DMS 273 (cell line): ENCODE measurements at regions not wholly inside any gene's neighbourhood (a gene's known extent, or its start where the extent isn't known, plus 50 kb on each side); places are given as distances from the start of the nearest gene placed in this dataset.
"Not testable (repeated sequence)": the region's sequence is repeated elsewhere in the genome, so short reads cannot be mapped to it uniquely, and the experiment has no call there.

ENCODE experiments used
- DNase-seq: peaks from one replicate; lab custom pipeline; 2025; ENCODE audit not compliant: unreplicated experiment; lab: John Stamatoyannopoulos, UW

GRCh38 chr1:169044971-169045370, 61.5 kb upstream of the ATP1B1 start:
- peak; percentile 37 for DNase-seq

- no peak for DNase-seq
Measured at GRCh38 chr1:169046671-169047070, 59.8 kb upstream of the ATP1B1 start.

- DNase-seq, result no peak
Measured at GRCh38 chr1:169047074-169047473, 59.4 kb upstream of the ATP1B1 start.

GRCh38 chr1:169048043-169048442, 58.4 kb upstream of the ATP1B1 start:
- DNase-seq, result no peak

- no peak for DNase-seq
Measured at GRCh38 chr1:169049258-169049938, 57.1 kb upstream of the ATP1B1 start.

GRCh38 chr1:169051171-169051570, 55.3 kb upstream of the ATP1B1 start:
- DNase-seq, result no peak

DNA sequence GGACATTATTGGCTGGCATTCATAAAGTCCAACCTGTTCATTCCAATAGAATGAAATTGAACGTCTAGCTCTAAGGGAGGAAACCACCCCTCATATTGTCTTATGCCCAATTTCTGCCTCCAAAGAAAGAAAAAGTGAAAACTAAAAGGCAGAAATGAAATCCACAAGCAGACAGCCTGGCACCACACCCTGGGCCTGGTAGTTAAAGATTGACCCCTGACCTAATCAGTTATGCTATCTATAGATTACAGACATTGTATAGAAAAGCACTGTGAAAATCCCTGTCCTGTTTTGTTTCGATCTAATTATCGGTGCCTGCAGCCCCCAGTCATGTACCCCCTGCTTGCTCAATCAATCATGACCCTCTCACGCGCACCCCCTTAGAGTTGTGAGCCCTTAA, 54.3 kb upstream of the ATP1B1 start:
- DNase-seq, result not testable (repeated sequence)

- no peak for DNase-seq
Measured at GRCh38 chr1:169052727-169053126, 53.8 kb upstream of the ATP1B1 start.

DNA sequence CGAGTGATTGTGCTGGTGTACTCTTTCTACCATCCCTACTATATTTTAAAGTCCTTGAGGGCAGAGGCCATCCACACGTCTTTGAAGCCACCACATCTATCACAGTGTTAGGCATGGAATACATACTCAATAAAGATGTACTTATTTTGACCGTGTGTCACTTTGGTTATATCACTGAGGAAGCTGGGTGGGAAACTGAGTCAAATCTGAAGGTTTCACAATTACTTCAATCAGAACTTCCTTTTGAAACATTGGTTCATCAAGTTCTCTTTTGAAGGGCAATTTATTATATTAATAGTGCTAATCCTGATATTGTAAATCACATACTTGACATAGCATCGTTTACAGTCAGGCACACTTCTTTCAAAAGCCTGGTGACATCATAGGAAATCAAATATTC, 53.3 kb upstream of the ATP1B1 start:
- DNase-seq, result no peak
